ENCODE measurements at regions not wholly inside any gene's neighbourhood (a gene's known extent, or its start where the extent isn't known, plus 50 kb on each side); places are given as distances from the start of the nearest gene placed in this dataset.

- TF ChIP-seq GATA2 (IDR thresholded peaks at IDR 0.05; ENCODE audit: low read depth, low read length) (no peak), GATA3 (IDR thresholded peaks at IDR 0.05; ENCODE audit: low read depth, low read length) (no peak)
Measured at GRCh38 chr6:81630719-81631118, 121.8 kb downstream of the TENT5A start.
